SHP77 (cell line): ENCODE measurements at regions not wholly inside any gene's neighbourhood (a gene's known extent, or its start where the extent isn't known, plus 50 kb on each side); places are given as distances from the start of the nearest gene placed in this dataset.
"Not testable (repeated sequence)": the region's sequence is repeated elsewhere in the genome, so short reads cannot be mapped to it uniquely, and the experiment has no call there.

Experiments used
- DNase-seq, 2 experiments: peaks; one replicate each; lab custom pipeline; 2025; lab: John Stamatoyannopoulos, UW

DNA sequence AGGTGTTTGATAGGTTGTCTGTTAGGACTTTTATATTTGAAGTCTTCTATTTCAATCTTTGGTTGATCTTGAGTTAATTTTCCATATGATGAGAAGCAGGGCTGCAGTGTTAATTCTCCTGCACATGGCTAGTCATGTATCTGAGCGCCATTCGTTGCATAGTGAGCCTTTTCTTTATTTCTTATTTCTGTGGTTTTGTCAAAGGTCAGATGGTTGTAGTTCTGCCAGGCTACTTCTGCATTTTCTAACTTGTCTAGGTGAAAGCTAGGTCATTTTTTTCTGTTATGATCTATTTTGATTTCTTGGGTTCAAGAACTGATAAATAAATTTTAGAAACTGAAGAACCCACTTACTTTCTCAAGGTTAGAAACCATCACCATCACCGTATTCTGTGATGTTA is 56.7 kb downstream of the CCDC74A start:
- no peak for DNase-seq

- DNase-seq = no peak
Measured at GRCh38 chr2:131584940-131585339, 57.3 kb downstream of the CCDC74A start.

DNA sequence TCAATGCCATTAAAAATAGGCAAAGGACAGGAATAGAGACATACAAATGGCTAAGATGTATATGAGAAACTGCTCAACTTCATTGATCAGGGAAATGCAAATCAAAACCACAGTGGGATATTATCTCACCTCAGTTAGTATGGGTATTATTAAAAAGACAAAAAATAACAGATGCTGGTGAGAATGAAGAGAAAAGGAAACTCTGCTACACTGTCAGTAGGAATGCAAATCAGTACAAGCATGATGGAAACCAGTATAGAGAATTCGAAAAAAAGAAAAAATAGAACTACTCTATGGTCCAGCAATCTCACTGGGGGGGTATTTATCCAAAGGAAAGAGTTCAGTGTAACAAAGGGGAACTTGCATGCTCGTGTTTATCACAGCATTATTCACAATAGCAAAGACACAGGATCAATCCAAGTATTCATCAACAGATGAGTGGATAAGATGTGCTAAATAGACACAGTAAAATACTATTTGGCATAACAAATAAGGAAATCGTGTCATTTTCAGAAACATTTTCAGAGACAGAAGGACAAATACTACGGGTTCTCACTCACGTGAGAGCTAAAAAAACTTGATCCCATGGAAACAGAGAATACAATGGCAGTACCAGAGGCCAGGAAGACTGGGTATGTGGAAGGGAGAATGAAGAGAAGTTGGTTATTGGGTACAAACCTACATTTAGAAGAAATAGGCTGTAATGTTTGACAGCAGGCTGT is 60.6 kb downstream of the CCDC74A start:
- no peak for DNase-seq

DNA sequence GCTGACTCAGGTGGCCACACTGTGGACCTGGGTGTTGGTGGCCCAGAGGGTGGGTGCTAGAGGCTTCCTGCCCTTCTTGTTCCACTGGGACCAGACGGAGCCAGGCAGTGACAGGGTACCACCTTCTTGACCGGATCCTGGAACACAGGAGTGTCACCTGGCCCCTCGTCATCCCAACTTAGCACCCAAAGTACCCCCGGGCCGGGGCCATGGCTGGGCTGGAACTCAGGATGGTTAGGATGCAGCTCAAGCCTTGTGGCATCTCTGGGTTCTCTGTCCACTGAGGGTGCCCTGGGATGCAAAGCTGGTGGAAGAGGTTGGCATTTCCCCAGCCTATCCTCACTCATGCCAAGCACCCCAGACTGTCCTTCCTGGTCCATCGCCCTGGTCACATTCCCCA is 61.4 kb downstream of the CCDC74A start:
- DNase-seq = not testable (repeated sequence)

DNA sequence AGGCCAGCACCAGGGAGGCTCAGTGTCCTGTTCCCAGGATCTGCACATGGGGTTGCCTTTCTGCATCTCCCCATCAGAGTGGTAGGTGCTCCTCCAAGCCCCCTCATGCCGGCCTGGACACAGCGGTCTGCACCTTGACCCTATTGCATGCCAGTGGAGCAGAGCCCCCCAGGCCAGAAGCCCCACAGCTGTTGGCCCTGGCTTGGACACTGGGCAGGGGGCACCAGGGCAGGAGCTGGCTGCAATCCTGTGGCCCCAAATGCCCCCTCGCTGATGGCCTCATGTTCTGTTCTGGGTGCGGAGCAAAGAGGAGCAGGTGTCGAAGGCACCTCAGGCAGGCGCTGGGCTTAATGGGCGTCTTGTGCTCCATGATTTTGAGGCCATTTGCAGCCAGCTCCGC is 62.7 kb downstream of the CCDC74A start:
- no peak for DNase-seq

DNA sequence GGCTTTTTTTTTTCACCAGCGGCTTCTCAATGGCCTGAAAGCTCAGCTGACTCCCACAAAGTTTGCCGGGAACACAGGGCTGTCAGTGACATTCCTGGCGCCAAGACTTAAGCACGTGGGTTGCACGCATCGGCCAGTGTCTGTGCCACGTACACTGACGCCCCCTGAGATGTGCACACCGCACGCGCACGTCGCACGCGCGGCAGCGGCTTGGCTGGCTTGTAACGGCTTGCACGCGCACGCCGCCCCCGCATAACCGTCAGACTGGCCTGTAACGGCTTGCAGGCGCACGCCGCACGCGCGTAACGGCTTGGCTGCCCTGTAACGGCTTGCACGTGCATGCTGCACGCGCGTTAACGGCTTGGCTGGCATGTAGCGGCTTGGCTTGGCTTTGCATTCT is 63.2 kb downstream of the CCDC74A start:
- no peak for DNase-seq

DNA sequence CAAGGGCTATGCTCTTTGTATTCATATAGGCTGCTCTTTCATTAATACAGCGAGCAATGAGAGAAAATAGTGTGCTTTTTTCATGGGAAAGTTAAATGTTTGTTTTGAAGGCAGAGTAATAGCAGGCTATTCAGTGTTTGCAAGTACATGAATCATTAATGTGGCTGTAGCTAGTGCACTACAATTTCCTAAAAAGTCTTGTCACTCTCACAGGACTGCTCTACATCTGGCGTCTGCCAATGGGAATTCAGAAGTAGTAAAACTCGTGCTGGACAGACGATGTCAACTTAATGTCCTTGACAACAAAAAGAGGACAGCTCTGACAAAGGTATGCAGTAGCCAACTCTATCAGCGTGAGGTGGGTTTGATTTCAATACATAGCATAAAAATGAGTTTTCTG is 68.9 kb downstream of the CCDC74A start:
- DNase-seq = not testable (repeated sequence)

DNA sequence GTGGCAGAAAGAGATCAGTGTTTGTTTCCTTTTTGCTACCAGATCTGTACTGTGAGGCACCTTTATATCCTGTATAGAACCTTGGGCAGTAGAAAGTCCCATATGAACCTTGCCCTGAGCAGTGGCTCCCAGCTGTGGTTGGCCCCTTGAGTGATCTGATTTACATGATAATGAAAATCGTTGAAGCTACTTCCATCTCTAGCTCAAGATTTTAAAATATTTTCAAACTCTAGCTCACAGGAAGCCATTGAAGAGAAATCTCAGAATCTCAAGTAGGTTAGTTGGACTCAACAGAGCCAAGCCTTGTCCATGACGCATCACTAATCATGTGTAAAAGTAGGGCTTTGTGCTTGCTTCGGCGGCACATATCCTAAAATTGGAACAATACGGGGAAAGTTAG is 74.8 kb downstream of the CCDC74A start:
- not testable (repeated sequence) for DNase-seq

- not testable (repeated sequence) for DNase-seq
Measured at GRCh38 chr2:131604652-131605051, 77.0 kb downstream of the CCDC74A start.

DNA sequence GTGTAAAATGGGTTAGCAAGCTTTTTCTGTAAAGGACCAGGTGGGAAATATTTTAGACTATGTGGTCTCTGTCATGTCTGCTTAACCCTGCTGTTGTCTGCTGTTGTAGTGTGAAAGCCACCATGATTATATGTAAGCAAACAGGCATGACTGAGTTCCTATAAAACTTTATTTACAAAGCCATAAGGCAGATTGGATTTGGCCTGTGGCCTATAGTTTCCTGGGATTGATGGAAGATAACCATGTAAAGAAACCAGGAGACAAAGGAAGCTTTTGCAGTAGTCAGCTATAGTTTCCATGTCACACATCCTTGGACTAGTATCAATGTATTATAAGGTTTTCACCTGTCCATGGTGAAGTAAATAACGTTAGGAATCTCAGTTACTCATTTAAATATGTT is 78.7 kb downstream of the CCDC74A start:
- DNase-seq = not testable (repeated sequence)

DNA sequence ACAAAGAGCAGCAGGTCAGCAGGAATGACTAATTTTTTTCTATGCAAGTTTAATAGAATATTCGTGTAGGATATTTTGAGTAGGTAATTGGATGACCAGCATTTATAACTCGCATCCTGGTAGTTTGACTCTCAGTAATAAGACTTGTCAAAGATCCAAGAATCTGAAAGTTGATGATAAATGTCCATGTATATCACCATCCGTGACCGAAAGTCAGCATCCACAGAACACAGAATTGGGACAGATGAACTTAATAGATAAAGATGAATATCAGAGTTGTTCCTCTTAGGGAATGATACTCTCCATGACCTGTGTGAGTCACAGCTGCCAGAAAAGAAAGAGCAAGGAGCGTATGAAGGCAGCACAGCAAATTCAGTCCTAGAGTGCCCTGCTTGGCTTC is 79.4 kb downstream of the CCDC74A start:
- not testable (repeated sequence) for DNase-seq

DNA sequence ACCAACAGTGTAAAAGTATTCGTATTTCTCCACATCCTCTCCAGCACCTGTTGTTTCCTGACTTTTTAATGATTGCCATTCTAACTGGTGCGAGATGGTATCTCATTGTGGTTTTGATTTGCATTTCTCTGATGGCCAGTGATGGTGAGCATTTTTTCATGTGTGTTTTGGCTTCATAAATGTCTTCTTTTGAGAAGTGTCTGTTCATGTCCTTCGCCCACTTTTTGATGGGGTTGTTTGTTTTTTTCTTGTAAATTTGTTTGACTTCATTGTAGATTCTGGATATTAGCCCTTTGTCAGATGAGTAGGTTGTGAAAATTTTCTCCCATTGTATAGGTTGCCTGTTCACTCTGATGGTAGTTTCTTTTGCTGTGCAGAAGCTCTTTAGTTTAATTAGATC is 86.9 kb downstream of the CCDC74A start:
- not testable (repeated sequence) for DNase-seq

- not testable (repeated sequence) for DNase-seq
Measured at GRCh38 chr2:131618320-131618719, 90.6 kb downstream of the CCDC74A start.

DNA sequence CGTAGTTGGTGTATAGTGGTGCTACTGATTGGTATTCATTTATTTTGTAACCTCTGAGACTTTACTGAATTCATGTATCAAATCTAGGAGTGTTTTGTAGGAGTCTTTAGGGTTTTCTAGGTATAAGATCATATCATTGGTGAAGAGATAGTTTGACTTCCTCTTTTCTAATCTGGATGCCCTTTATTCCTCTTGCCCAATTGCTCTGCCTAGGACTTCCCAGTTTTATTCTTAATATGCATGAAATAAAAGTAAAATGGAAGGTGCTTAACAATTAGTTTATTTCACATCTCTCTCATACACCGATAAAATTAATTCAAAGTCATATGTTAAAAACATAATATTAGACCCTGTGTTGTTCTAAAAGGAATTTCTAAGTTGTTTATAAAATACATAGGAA is 95.2 kb downstream of the CCDC74A start:
- not testable (repeated sequence) for DNase-seq

DNA sequence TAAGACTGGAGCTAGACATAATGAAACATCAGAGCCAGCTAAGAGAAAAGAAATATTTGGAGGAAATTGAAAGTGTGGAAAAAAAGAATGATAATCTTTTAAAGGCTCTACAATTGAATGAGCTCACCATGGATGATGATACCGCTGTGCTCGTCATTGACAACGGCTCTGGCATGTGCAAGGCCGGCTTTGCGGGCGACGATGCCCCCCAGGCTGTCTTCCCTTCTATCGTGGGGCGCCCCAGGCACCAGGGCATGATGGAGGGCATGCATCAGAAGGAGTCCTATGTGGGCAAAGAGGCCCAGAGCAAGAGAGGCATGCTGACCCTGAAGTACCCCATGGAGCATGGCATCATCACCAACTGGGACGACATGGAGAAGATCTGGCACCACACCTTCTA is 98.3 kb downstream of the CCDC74A start:
- not testable (repeated sequence) for DNase-seq

- not testable (repeated sequence) for DNase-seq
Measured at GRCh38 chr2:131626565-131626964, 98.9 kb downstream of the CCDC74A start.

GRCh38 chr2:131627777-131628176 is 100.1 kb downstream of the CCDC74A start:
- not testable (repeated sequence) for DNase-seq

- DNase-seq = not testable (repeated sequence)
Measured at GRCh38 chr2:131631648-131632047, 104.0 kb downstream of the CCDC74A start.

DNA sequence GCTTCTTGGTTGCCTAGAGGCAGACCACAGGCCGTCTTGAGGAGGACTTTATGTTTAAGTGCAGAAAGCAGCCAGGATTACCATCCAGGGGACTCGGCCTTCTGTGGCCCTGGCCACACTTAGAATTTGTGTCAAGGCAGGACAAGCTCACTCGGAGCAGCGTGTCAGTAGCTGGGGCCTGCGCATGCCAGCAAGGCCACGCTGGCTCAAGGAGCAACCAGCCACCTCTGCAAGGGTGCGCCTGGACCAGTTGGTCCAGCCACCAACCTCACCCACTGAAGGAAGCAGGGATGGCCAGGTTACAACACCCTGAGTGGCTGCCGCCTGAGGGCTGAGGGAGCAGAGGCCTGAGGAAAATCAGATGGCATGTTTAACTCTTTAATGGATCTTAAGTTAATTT is 105.7 kb downstream of the CCDC74A start:
- DNase-seq = not testable (repeated sequence)

DNA sequence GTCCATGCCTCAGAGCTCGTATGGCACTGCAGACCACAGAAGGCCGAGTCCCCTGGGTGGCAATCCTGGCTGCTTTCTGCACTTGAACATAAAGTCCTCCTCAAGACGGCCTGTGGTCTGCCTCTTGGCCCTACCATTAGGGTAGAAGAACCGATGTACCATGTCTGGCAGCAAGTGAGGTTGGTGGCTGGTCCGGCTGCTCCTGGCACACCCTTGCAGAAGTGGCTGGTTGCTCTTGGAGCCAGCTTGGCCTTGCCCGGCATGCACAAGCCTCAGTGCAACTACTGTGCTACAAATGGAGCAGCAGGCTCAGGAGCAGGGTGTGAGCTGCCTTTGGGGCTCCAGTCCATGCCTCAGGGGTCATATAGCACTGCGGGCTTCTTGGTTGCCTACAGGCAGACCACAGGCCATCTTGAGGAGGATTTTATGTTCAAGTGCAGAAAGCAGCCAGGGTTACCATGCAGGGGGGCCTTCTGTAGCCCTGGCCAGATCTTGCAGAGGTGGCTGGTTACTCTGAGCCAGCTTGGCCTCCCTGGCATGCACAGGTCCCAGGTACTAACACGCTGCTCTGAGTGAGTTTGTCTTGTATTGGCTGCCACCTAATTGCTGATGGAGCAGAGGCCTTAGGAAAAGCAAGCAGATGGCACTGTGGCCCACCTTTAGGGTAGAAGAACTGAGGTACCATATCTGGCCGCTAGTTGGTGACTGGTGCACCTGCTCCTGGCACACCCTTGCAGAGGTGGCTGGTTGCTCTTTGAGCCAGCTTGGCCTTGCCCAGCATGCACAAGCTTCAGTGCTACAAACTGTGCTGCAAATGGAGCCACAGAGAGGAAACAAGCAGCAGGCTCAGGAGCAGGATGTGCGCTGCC is 106.4 kb downstream of the CCDC74A start:
- peak in 1 of 2 experiments; percentile 7 for DNase-seq

DNA sequence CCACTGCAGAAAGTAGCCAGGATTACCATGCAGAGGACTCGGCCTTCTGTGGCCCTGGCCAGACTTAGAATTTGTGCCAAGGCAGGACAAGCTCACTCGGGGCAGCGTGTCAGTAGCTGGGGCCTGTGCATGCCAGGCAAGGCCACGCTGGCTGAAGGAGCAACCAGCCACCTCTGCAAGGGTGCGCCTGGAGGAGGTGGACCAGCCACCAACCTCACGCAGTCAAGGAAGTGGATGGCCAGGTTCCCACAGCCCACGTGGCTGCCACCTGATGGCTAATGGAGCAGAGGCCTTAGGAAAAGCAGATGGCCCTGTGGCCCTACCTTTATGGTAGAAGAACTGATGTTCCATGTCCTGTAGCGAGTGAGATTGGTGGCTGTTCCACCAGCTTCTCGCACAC is 107.9 kb downstream of the CCDC74A start:
- no peak for DNase-seq

- DNase-seq = not testable (repeated sequence)
Measured at GRCh38 chr2:131636704-131637308, 109.1 kb downstream of the CCDC74A start.
